Peyer's patch (tissue), 4 donors: ENCODE measurements at regions not wholly inside any gene's neighbourhood (a gene's known extent, or its start where the extent isn't known, plus 50 kb on each side); places are given as distances from the start of the nearest gene placed in this dataset.

Experiments used
- POLR2A ChIP-seq, 2 donors: fragments of 450-650 bp; IDR thresholded peaks; one replicate each; pipeline ENCODE4 v1.5.1; 2017; ENCODE audit warnings: antibody characterized with exemption in 2 of 2, mild to moderate bottlenecking in 2 of 2, moderate library complexity in 2 of 2
- TF ChIP-seq, protein P1 (sequence below), 6 experiments: fragments of 450-650 bp in 4 of 6; fragments of 200-600 bp in 2 of 6; sonication (generic) in 1 of 6; IDR thresholded peaks; one replicate each; pipeline ENCODE4 v1.5.1; 2017 to 2019; ENCODE audit warnings: antibody characterized with exemption in 6 of 6, mild to moderate bottlenecking in 3 of 6, moderate library complexity in 1 of 6

DNA sequence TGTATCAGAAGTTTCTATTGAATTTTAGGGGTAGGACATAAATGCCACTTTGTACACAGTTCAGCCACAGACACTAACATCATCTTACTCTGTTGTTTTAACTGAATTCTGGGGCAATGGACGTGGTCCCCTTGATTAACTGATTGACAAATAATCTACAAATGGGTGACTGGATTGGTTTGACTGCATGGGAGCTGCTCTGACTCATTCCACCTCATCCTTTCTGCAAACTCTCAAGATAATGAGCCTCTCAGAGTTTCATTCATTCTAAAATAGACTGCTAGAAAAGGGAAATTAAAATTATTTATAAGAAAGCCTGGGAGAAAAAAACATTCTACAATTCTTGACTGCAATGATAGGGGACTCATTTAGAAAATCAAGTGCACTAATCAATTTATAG, 570.4 kb upstream of the SEL1L start:
- TF ChIP-seq, protein P1, sequence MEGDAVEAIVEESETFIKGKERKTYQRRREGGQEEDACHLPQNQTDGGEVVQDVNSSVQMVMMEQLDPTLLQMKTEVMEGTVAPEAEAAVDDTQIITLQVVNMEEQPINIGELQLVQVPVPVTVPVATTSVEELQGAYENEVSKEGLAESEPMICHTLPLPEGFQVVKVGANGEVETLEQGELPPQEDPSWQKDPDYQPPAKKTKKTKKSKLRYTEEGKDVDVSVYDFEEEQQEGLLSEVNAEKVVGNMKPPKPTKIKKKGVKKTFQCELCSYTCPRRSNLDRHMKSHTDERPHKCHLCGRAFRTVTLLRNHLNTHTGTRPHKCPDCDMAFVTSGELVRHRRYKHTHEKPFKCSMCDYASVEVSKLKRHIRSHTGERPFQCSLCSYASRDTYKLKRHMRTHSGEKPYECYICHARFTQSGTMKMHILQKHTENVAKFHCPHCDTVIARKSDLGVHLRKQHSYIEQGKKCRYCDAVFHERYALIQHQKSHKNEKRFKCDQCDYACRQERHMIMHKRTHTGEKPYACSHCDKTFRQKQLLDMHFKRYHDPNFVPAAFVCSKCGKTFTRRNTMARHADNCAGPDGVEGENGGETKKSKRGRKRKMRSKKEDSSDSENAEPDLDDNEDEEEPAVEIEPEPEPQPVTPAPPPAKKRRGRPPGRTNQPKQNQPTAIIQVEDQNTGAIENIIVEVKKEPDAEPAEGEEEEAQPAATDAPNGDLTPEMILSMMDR (IDR thresholded peaks at IDR 0.05): no peak
- TF ChIP-seq POLR2A (IDR thresholded peaks at IDR 0.05): no peak
